B cell (primary cell): ENCODE measurements at regions not wholly inside any gene's neighbourhood (a gene's known extent, or its start where the extent isn't known, plus 50 kb on each side); places are given as distances from the start of the nearest gene placed in this dataset.

Experiments
- ATAC-seq: fragments of 200-7000 bp; cut with Tn5 transposase; one replicate; pipeline ENCODE4 v1.10.0; 2021; ENCODE audit warnings: low read depth, mild to moderate bottlenecking, moderate number of reproducible peaks, moderate library complexity
- CTCF ChIA-PET: fragments of 350-600 bp; sonication (Branson Sonifier 250); formaldehyde crosslinking; loops from one replicate; lab custom pipeline; 2021; ENCODE audit warnings: antibody characterized with exemption, inconsistent platforms; lab: Charles Lee
- POLR2A ChIA-PET: fragments of 350-600 bp; sonication (Branson Sonifier 250); formaldehyde crosslinking; loops from one replicate; lab custom pipeline; 2021; ENCODE audit warnings: antibody characterized with exemption; lab: Charles Lee
- DNase-seq: peaks from one replicate; pipeline ENCODE4 v3.0.0; 2013
- H2AFZ ChIP-seq: 2 replicates; pipeline ENCODE4 v1.6.1; 2012; ENCODE audit warnings: mild to moderate bottlenecking, low read depth, low read length; ENCODE audit not compliant: insufficient read depth, poor library complexity, severe bottlenecking
- H3K27ac ChIP-seq, 2 donors: 1 replicate in 1 of 2; 2 replicates in 1 of 2; pipeline ENCODE4 v1.5.1; 2012 to 2013; ENCODE audit warnings: low read length in 2 of 2, mild to moderate bottlenecking in 2 of 2, moderate library complexity in 1 of 2
- H3K27me3 ChIP-seq, 4 experiments: fragments of 200-600 bp in 1 of 4; sonication (generic) in 1 of 4; replicated peaks in 1 of 4; 1 replicate in 2 of 4; 2 replicates in 2 of 4; pipeline versions ENCODE4 v1.6.1 to v1.7.0; 2013 to 2016; ENCODE audit warnings: low read length in 3 of 4, mild to moderate bottlenecking in 2 of 4, mixed read lengths in 1 of 4, moderate library complexity in 1 of 4; ENCODE audit not compliant: insufficient read depth in 4 of 4, control insufficient read depth in 3 of 4; ENCODE audit errors: control extremely low read depth in 1 of 4
- H3K36me3 ChIP-seq, 2 experiments: replicated peaks in 1 of 2; 1 replicate in 1 of 2; 2 replicates in 1 of 2; pipeline versions ENCODE4 v1.6.1 to v1.7.1; 2013; ENCODE audit warnings: low read length in 1 of 2; ENCODE audit not compliant: insufficient read depth in 2 of 2, control insufficient read depth in 1 of 2; ENCODE audit errors: control extremely low read depth in 1 of 2, extremely low read depth in 1 of 2
- H3K4me1 ChIP-seq, 2 donors: fragments of 200-600 bp in 1 of 2; sonication (generic) in 1 of 2; 1 replicate in 1 of 2; 2 replicates in 1 of 2; pipeline versions ENCODE4 v1.5.1 to v1.6.1; 2013 to 2017; ENCODE audit warnings: low read length in 2 of 2; ENCODE audit not compliant: control insufficient read depth in 2 of 2, insufficient read depth in 2 of 2
- H3K4me2 ChIP-seq: replicated peaks from 2 replicates; pipeline ENCODE3; 2012; ENCODE audit warnings: mild to moderate bottlenecking, low read depth, low read length; ENCODE audit not compliant: poor library complexity, severe bottlenecking
- H3K4me3 ChIP-seq, 5 experiments: fragments of 200-600 bp in 1 of 5; sonication (generic) in 1 of 5; 1 replicate in 3 of 5; 2 replicates in 2 of 5; pipeline versions ENCODE4 v1.5.1 to v1.7.0; 2011 to 2016; ENCODE audit warnings: low read length in 4 of 5, mild to moderate bottlenecking in 4 of 5, low read depth in 2 of 5, control low read depth in 1 of 5, moderate library complexity in 1 of 5; ENCODE audit not compliant: insufficient read depth in 1 of 5; ENCODE audit errors: control extremely low read depth in 1 of 5, extremely low read depth in 1 of 5
- H3K79me2 ChIP-seq: fragments of 200-600 bp; sonication (generic); one replicate; pipeline ENCODE4 v1.6.0; 2016; ENCODE audit warnings: low read length; ENCODE audit not compliant: control insufficient read depth, insufficient read depth
- H3K9ac ChIP-seq: fragments of 200-600 bp; sonication (generic); 2 replicates; pipeline ENCODE4 v1.6.1; 2017; ENCODE audit warnings: mild to moderate bottlenecking, low read length, moderate library complexity
- H3K9me3 ChIP-seq, 3 donors: one replicate each; pipeline versions ENCODE4 v1.6.1 to v1.7.1; 2013; ENCODE audit warnings: low read length in 2 of 3; ENCODE audit not compliant: control insufficient read depth in 2 of 3, insufficient read depth in 1 of 3; ENCODE audit errors: control extremely low read depth in 1 of 3
- H4K20me1 ChIP-seq: 2 replicates; pipeline ENCODE4 v1.6.0; 2012; ENCODE audit warnings: mild to moderate bottlenecking, low read length; ENCODE audit not compliant: insufficient read depth, control insufficient read depth, poor library complexity, severe bottlenecking
- H3K27ac Mint-ChIP-seq: one replicate; pipeline ENCODE4 v1.8.0; 2021; ENCODE audit warnings: mixed read lengths
- H3K27me3 Mint-ChIP-seq: one replicate; pipeline ENCODE4 v1.8.0; 2021; ENCODE audit warnings: mixed read lengths
- H3K4me1 Mint-ChIP-seq: one replicate; pipeline ENCODE4 v1.8.0; 2021; ENCODE audit warnings: mixed read lengths
- H3K4me3 Mint-ChIP-seq: one replicate; pipeline ENCODE4 v1.8.0; 2021; ENCODE audit warnings: mixed read lengths
- H3K9me3 Mint-ChIP-seq: one replicate; pipeline ENCODE4 v1.8.0; 2022; ENCODE audit warnings: mixed read lengths; ENCODE audit not compliant: insufficient read depth
- CTCF ChIP-seq: fragments of 200-600 bp; IDR thresholded peaks from one replicate; pipeline ENCODE4 v1.8.0; 2022; ENCODE audit warnings: antibody characterized with exemption, mild to moderate bottlenecking
- EZH2 ChIP-seq: IDR thresholded peaks from 2 replicates; pipeline ENCODE4 v1.6.1; 2012; ENCODE audit warnings: borderline replicate concordance, low read depth, mild to moderate bottlenecking, moderate library complexity, low read length; ENCODE audit not compliant: insufficient read depth, poor library complexity, severe bottlenecking
- WGBS: methylation state at CpG from one replicate; pipeline ENCODE4 v1.1.5; 2013; ENCODE audit warnings: missing lambda C conversion rate; ENCODE audit not compliant: insufficient coverage; 5-methylcytosine and 5-hydroxymethylcytosine counted together
- intact Hi-C: fragments of 100-400 bp; cut with micrococcal nuclease; formaldehyde crosslinking; loops from one replicate; pipeline ENCODE4 v1.10.0; 2022

- no CpG with 5 or more reads among the region's 2 CpGs for WGBS
- no peak overlapping the region for H3K4me3 Mint-ChIP-seq
- no peaks in the 10 kb centered on the region for H4K20me1 ChIP-seq
- H3K27me3 ChIP-seq, result no peaks in the 10 kb centered on the region
- no peaks in the 10 kb centered on the region for H3K27me3 Mint-ChIP-seq
- H3K36me3 ChIP-seq, result no peaks in the 10 kb centered on the region
- ATAC-seq, result no peak
- DNase-seq, result no peak
- H3K4me1 Mint-ChIP-seq, result no peaks in the 10 kb centered on the region
- no peaks in the 10 kb centered on the region for H3K79me2 ChIP-seq
- no peak overlapping the region for H3K27ac ChIP-seq
- H3K9me3 ChIP-seq, result no peaks in the 10 kb centered on the region
- CTCF ChIA-PET, result no interaction called here
- H2AFZ ChIP-seq, result no peak overlapping the region
- H3K4me1 ChIP-seq, result no peaks in the 10 kb centered on the region
- no peak for TF ChIP-seq CTCF
- no peak for TF ChIP-seq EZH2
- H3K4me3 ChIP-seq, result no peak overlapping the region
- POLR2A ChIA-PET, result no interaction called here
- H3K9ac ChIP-seq, result no peak overlapping the region
- H3K9me3 Mint-ChIP-seq, result peaks cover 1% of the 10 kb centered on the region
- no peak overlapping the region for H3K27ac Mint-ChIP-seq
- intact Hi-C loops, result no loop called here
- H3K4me2 ChIP-seq, result no peak overlapping the region
Observed at GRCh38 chr4:132479543-132479942, 669.6 kb upstream of the PCDH10 start.

- no peaks in the 10 kb centered on the region for H3K27me3 Mint-ChIP-seq
- no peak for DNase-seq
- H3K27ac Mint-ChIP-seq, result no peak overlapping the region
- Histone ChIP-seq H3K9ac (no peak overlapping the region), H3K4me3 (no peak overlapping the region), H2AFZ (no peak overlapping the region), H3K4me2 (no peak overlapping the region), H3K27ac (no peak overlapping the region), H4K20me1 (no peaks in the 10 kb centered on the region), H3K9me3 (peaks cover 0 to 4% (median 2%) of the 10 kb centered on the region in 3 donors), H3K4me1 (no peaks in the 10 kb centered on the region), H3K36me3 (no peaks in the 10 kb centered on the region), H3K79me2 (no peaks in the 10 kb centered on the region), H3K27me3 (no peaks in the 10 kb centered on the region)
- peaks cover 5% of the 10 kb centered on the region for H3K9me3 Mint-ChIP-seq
- POLR2A ChIA-PET, result no interaction called here
- no peak for ATAC-seq
- no CpG with 5 or more reads among the region's 3 CpGs for WGBS
- no peak overlapping the region for H3K4me3 Mint-ChIP-seq
- intact Hi-C loops, result no loop called here
- CTCF ChIA-PET, result no interaction called here
- TF ChIP-seq CTCF, result no peak
- no peak for TF ChIP-seq EZH2
- no peaks in the 10 kb centered on the region for H3K4me1 Mint-ChIP-seq
Observed at GRCh38 chr4:132488555-132488954, 660.5 kb upstream of the PCDH10 start.
